CD4-positive, alpha-beta T cell (primary cell): ENCODE measurements at regions not wholly inside any gene's neighbourhood (a gene's known extent, or its start where the extent isn't known, plus 50 kb on each side); places are given as distances from the start of the nearest gene placed in this dataset.

ENCODE experiments used
- ATAC-seq: fragments of 200-7000 bp; cut with Tn5 transposase; one replicate; pipeline ENCODE4 v1.10.0; 2022; ENCODE audit warnings: mild to moderate bottlenecking; ENCODE audit not compliant: poor library complexity
- CTCF ChIA-PET: fragments of 350-600 bp; sonication (Branson Sonifier 250); formaldehyde crosslinking; loops from one replicate; lab custom pipeline; 2021; ENCODE audit warnings: antibody characterized with exemption, inconsistent platforms; lab: Charles Lee
- POLR2A ChIA-PET: fragments of 350-600 bp; sonication (Branson Sonifier 250); formaldehyde crosslinking; loops from one replicate; lab custom pipeline; 2021; ENCODE audit warnings: antibody characterized with exemption, inconsistent platforms; lab: Charles Lee
- DNase-seq, 14 experiments: peaks; one replicate each; pipeline ENCODE4 v3.0.0-alpha.2; 2013 to 2020; ENCODE audit warnings: mixed read lengths in 2 of 14
- H3K27ac ChIP-seq, 2 donors: one replicate each; pipeline versions ENCODE4 v1.5.1 to v1.7.0; 2013; ENCODE audit warnings: low read length in 2 of 2, low read depth in 1 of 2, mild to moderate bottlenecking in 1 of 2
- H3K27me3 ChIP-seq, 2 experiments: 1 replicate in 1 of 2; 2 replicates in 1 of 2; pipeline versions ENCODE4 v1.6.1 to v1.7.0; 2013; ENCODE audit warnings: low read length in 2 of 2, control low read depth in 1 of 2, mild to moderate bottlenecking in 1 of 2, moderate library complexity in 1 of 2; ENCODE audit not compliant: insufficient read depth in 2 of 2, control insufficient read depth in 1 of 2
- H3K36me3 ChIP-seq: one replicate; pipeline ENCODE4 v1.6.1; 2013; ENCODE audit warnings: low read length, control low read depth; ENCODE audit not compliant: insufficient read depth
- H3K4me1 ChIP-seq: one replicate; pipeline ENCODE4 v1.6.1; 2013; ENCODE audit warnings: low read length, control low read depth; ENCODE audit not compliant: insufficient read depth
- H3K4me3 ChIP-seq: one replicate; pipeline ENCODE4 v1.5.1; 2013; ENCODE audit warnings: mild to moderate bottlenecking, low read length, moderate library complexity
- H3K9me3 ChIP-seq, 2 experiments: 1 replicate in 1 of 2; 2 replicates in 1 of 2; pipeline versions ENCODE4 v1.6.1 to v1.7.0; 2013; ENCODE audit warnings: low read length in 2 of 2, mild to moderate bottlenecking in 2 of 2, control low read depth in 1 of 2, moderate library complexity in 1 of 2; ENCODE audit not compliant: control insufficient read depth in 1 of 2, insufficient read depth in 1 of 2
- H3K27ac Mint-ChIP-seq: one replicate; pipeline ENCODE4 v1.8.0; 2020; ENCODE audit warnings: mixed read lengths
- H3K27me3 Mint-ChIP-seq: one replicate; pipeline ENCODE4 v1.8.0; 2021; ENCODE audit warnings: mixed read lengths
- H3K36me3 Mint-ChIP-seq: one replicate; pipeline ENCODE4 v1.8.0; 2021; ENCODE audit warnings: low read depth, mixed read lengths
- H3K4me1 Mint-ChIP-seq: one replicate; pipeline ENCODE4 v1.8.0; 2021; ENCODE audit warnings: low read depth, mixed read lengths
- H3K4me3 Mint-ChIP-seq: one replicate; pipeline ENCODE4 v1.8.0; 2020; ENCODE audit warnings: mild to moderate bottlenecking, mixed read lengths
- H3K9me3 Mint-ChIP-seq: one replicate; pipeline ENCODE4 v1.8.0; 2020; ENCODE audit warnings: mixed read lengths
- CTCF ChIP-seq: fragments of 200-600 bp; IDR thresholded peaks from one replicate; pipeline ENCODE4 v1.8.0; 2022; ENCODE audit warnings: antibody characterized with exemption, mild to moderate bottlenecking
- intact Hi-C, 2 experiments: fragments of 100-400 bp; cut with DNase I in 1 of 2; cut with micrococcal nuclease in 1 of 2; formaldehyde crosslinking; loops; one replicate each; pipeline versions ENCODE4 v1.15.1 to v1.9.0; 2023 to 2025; cut with DNase I, micrococcal nuclease

DNA sequence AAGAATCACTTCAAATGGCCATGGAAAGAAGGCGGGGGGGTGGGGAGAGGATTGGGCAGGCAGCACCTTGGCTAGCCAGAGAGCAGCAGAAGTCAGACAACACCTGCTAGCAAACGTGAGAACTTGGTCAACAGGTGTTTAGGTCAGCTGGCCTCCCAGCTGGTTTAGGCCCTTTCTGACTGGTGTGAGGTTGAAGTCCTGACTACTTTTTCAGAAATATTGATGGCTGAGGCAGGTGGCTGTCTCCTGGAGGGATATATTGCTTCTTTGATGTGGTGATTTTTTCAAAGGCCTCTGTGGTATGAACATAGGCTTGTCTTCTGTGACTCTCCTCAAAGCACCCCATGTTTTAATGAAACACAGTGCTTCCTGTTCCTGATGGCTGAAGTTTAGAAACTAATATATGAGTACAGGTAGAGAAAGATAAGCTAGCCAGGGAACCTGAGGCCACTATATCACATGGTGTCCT is 238.2 kb upstream of the SSTR1 start:
- Histone ChIP-seq H3K27me3 (no peaks in the 10 kb centered on the region), H3K9me3 (no peaks in the 10 kb centered on the region), H3K4me3 (no peak overlapping the region), H3K27ac (no peak overlapping the region), H3K36me3 (no peaks in the 10 kb centered on the region), H3K4me1 (peaks cover 4% of the 10 kb centered on the region)
- Mint-ChIP-seq H3K4me3 (no peak overlapping the region), H3K27me3 (peaks cover 4% of the 10 kb centered on the region), H3K9me3 (no peaks in the 10 kb centered on the region), H3K36me3 (no peaks in the 10 kb centered on the region), H3K4me1 (no peaks in the 10 kb centered on the region), H3K27ac (no peak overlapping the region)
- intact Hi-C loops, result no loop called here
- ATAC-seq, result no peak
- peak in 1 of 14 experiments; percentile 26 for DNase-seq
- CTCF ChIA-PET, result no interaction called here
- TF ChIP-seq CTCF, result no peak
- POLR2A ChIA-PET, result no interaction called here

GRCh38 chr14:37970696-37971095 is 237.0 kb upstream of the SSTR1 start:
- no peaks in the 10 kb centered on the region for H3K9me3 Mint-ChIP-seq
- H3K27ac Mint-ChIP-seq, result no peak overlapping the region
- CTCF ChIA-PET, result no interaction called here
- peaks cover 11% of the 10 kb centered on the region for H3K27me3 Mint-ChIP-seq
- POLR2A ChIA-PET, result no interaction called here
- no peak for ATAC-seq
- H3K4me1 ChIP-seq, result peaks cover 4% of the 10 kb centered on the region
- no peaks in the 10 kb centered on the region for H3K36me3 ChIP-seq
- H3K27me3 ChIP-seq, result no peaks in the 10 kb centered on the region
- no peaks in the 10 kb centered on the region for H3K9me3 ChIP-seq
- intact Hi-C loops, result no loop called here
- H3K4me3 ChIP-seq, result no peak overlapping the region
- DNase-seq, result no peak
- H3K27ac ChIP-seq, result no peak overlapping the region
- H3K4me3 Mint-ChIP-seq, result no peak overlapping the region
- H3K4me1 Mint-ChIP-seq, result no peaks in the 10 kb centered on the region
- no peak for TF ChIP-seq CTCF
- no peaks in the 10 kb centered on the region for H3K36me3 Mint-ChIP-seq

DNA sequence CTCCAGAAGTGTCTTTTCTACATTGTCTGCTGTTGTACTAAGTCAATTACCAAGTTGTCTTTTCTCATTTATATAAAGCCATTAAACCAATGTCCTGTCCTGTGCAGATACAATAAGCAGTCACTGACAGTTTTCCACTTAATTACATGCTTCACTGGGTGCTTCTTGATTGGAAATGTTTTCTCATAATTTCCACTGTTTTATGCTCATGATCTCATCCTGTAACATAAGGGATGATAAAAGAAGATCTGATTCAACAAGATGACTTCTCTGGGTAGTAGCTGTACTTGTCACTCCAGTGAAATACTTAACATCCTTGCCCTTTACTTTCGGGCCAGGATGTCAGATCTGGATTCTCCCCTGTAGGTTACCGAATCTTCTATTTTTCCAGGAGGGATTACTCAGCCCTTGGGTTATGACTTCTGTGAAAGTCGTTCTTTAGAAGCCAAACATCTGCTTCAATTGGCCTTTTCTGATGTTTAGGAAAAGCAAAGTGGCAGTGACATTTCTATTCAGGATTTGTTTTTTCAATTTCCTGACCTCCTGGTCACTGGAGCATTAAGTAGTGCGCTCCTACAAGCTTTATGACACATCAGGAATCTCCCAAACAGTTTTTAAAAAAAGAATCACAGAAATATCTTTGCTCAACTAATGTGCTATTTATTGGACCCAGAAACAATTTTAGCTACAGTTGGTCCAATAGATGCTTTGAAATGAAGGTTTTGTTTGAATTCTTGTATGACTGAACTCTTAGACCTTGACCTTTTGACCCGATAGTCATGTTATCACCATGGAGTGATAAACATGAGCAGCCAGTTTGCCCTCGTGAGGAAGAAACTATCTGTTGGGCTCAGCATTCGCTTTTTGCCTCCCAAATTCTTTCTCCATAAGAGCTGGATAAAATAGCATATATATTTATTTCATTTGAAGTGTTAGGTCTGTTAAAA is 234.5 kb upstream of the SSTR1 start:
- ATAC-seq (no peak), DNase-seq (no peak)
- Histone ChIP-seq H3K36me3 (no peaks in the 10 kb centered on the region), H3K27ac (no peak overlapping the region), H3K4me1 (peaks cover 4% of the 10 kb centered on the region), H3K27me3 (no peaks in the 10 kb centered on the region), H3K9me3 (no peaks in the 10 kb centered on the region), H3K4me3 (no peak overlapping the region)
- CTCF ChIA-PET, result no interaction called here
- no peaks in the 10 kb centered on the region for H3K4me1 Mint-ChIP-seq
- POLR2A ChIA-PET, result no interaction called here
- no peaks in the 10 kb centered on the region for H3K36me3 Mint-ChIP-seq
- H3K27me3 Mint-ChIP-seq, result peaks cover 16% of the 10 kb centered on the region
- H3K4me3 Mint-ChIP-seq, result no peak overlapping the region
- no peak overlapping the region for H3K27ac Mint-ChIP-seq
- TF ChIP-seq CTCF, result no peak
- intact Hi-C loops, result no loop called here
- H3K9me3 Mint-ChIP-seq, result no peaks in the 10 kb centered on the region
